ENCODE measurements at regions not wholly inside any gene's neighbourhood (a gene's known extent, or its start where the extent isn't known, plus 50 kb on each side); places are given as distances from the start of the nearest gene placed in this dataset.
A peak's percentile ranks its signal among the peaks of the same experiment; 100 is the strongest.

DNA sequence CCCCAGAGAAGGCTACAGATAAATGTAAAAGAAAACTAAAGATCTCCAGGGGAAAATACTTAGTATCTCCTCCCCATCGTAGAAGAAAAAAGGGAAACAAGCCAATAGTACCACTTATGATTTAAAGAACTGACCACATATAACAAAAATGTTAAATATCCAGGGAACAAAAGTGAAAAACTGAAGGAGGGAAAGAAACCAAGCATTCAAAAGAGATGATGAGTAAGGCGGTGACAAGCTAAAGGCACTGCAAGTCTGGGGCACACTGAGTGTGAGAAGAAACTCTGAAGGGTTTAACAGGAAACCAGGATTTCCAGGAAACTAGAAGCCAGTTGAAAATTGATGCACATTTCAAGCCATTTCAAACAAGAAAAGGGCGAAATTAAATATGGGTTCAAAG, 226.3 kb downstream of the AHR start:
- Histone ChIP-seq H3K9me2 (replicated peaks; ENCODE audit: insufficient read depth) (no peaks in the 10 kb centered on the region), H3K4me2 (peak overlapping the region; percentile 51)

GRCh38 chr7:17526621-17527020, 228.2 kb downstream of the AHR start:
- no peak overlapping the region for H3K4me3 ChIP-seq
- no peak for TF ChIP-seq EZH2phosphoT487 (IDR thresholded peaks at IDR 0.05; ENCODE audit: low read depth, severe bottlenecking, unreplicated experiment)
- TF ChIP-seq CTCF (IDR thresholded peaks at IDR 0.05; ENCODE audit: poor library complexity), result no peak
- TF ChIP-seq EZH2 (IDR thresholded peaks at IDR 0.05; ENCODE audit: borderline replicate concordance), result no peak

More for the DNA sequence above, 226.3 kb downstream of the AHR start:
- 84% methylated on average over 3 of the region's 3 CpGs for WGBS (ENCODE audit: low lambda C conversion rate, missing lambda C conversion rate)
- TF ChIP-seq EZH2phosphoT487 (IDR thresholded peaks at IDR 0.05; ENCODE audit: low read depth, severe bottlenecking, unreplicated experiment), result no peak
- TF ChIP-seq CTCF (IDR thresholded peaks at IDR 0.05; ENCODE audit: poor library complexity), result no peak
- no peak for TF ChIP-seq EZH2 (IDR thresholded peaks at IDR 0.05; ENCODE audit: borderline replicate concordance)
- Histone ChIP-seq H3K9me3 (ENCODE audit: low read depth) (no peaks in the 10 kb centered on the region), H3K4me3 (no peak overlapping the region), H3K4me1 (ENCODE audit: insufficient read depth) (peaks cover 18% of the 10 kb centered on the region), H2AFZ (peak overlapping the region; percentile 3), H4K20me1 (ENCODE audit: insufficient read depth, poor library complexity, severe bottlenecking) (no peaks in the 10 kb centered on the region), H3K27me3 (no peaks in the 10 kb centered on the region), H3K27ac (peak overlapping the region; percentile 39), H3K79me2 (peaks cover 17% of the 10 kb centered on the region), H3K36me3 (replicated peaks; ENCODE audit: insufficient read depth, low read depth) (no peaks in the 10 kb centered on the region)
- DNase-seq (ENCODE audit: low spot score), result no peak

DNA sequence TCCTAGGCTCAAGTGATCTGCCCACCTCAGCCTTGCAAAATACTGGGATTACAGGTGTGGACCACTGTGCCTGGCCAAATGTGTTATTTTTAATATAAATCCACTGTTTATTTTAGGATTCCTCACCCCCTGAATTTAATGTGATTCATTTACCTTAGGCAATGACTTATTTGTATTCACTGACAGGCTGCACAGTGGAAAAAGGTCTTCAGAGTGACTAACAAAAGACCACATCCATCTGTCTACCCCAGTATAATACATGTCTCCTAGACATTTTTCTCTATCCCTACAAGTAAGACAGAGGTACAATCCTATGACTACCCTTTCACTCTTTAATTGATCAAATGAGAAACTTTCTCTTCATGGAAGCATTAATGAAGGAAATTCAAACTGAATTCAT, 230.2 kb downstream of the AHR start:
- Histone ChIP-seq H3K79me2 (peaks cover 17% of the 10 kb centered on the region), H4K20me1 (ENCODE audit: insufficient read depth, poor library complexity, severe bottlenecking) (no peaks in the 10 kb centered on the region), H3K9me2 (replicated peaks; ENCODE audit: insufficient read depth) (no peaks in the 10 kb centered on the region), H3K27me3 (no peaks in the 10 kb centered on the region), H2AFZ (no peak overlapping the region), H3K4me2 (no peak overlapping the region), H3K36me3 (replicated peaks; ENCODE audit: insufficient read depth, low read depth) (no peaks in the 10 kb centered on the region), H3K9me3 (ENCODE audit: low read depth) (no peaks in the 10 kb centered on the region), H3K4me3 (no peak overlapping the region), H3K4me1 (ENCODE audit: insufficient read depth) (peaks cover 13% of the 10 kb centered on the region), H3K27ac (no peak overlapping the region)
- DNase-seq (ENCODE audit: low spot score), result no peak
- TF ChIP-seq EZH2 (IDR thresholded peaks at IDR 0.05; ENCODE audit: borderline replicate concordance) (no peak), CTCF (IDR thresholded peaks at IDR 0.05; ENCODE audit: poor library complexity) (no peak), EZH2phosphoT487 (IDR thresholded peaks at IDR 0.05; ENCODE audit: low read depth, severe bottlenecking, unreplicated experiment) (no peak)

More at GRCh38 chr7:17526621-17527020, 228.2 kb downstream of the AHR start:
- H3K36me3 ChIP-seq (replicated peaks; ENCODE audit: insufficient read depth, low read depth), result no peaks in the 10 kb centered on the region
- H3K9me3 ChIP-seq (ENCODE audit: low read depth), result no peaks in the 10 kb centered on the region
- peaks cover 20% of the 10 kb centered on the region for H3K79me2 ChIP-seq
- H4K20me1 ChIP-seq (ENCODE audit: insufficient read depth, poor library complexity, severe bottlenecking), result no peaks in the 10 kb centered on the region
- no peak overlapping the region for H3K27ac ChIP-seq
- H3K4me2 ChIP-seq, result no peak overlapping the region
- no peaks in the 10 kb centered on the region for H3K27me3 ChIP-seq
- no peak overlapping the region for H2AFZ ChIP-seq
- peaks cover 18% of the 10 kb centered on the region for H3K4me1 ChIP-seq (ENCODE audit: insufficient read depth)
- H3K9me2 ChIP-seq (replicated peaks; ENCODE audit: insufficient read depth), result no peaks in the 10 kb centered on the region
- DNase-seq (ENCODE audit: low spot score), result no peak

GRCh38 chr7:17530244-17530643, 231.8 kb downstream of the AHR start:
- Histone ChIP-seq H2AFZ (no peak overlapping the region), H3K27me3 (no peaks in the 10 kb centered on the region), H3K79me2 (peaks cover 24% of the 10 kb centered on the region), H3K36me3 (replicated peaks; ENCODE audit: insufficient read depth, low read depth) (no peaks in the 10 kb centered on the region), H3K4me3 (no peak overlapping the region), H4K20me1 (ENCODE audit: insufficient read depth, poor library complexity, severe bottlenecking) (no peaks in the 10 kb centered on the region), H3K27ac (peak overlapping the region; percentile 60), H3K9me3 (ENCODE audit: low read depth) (no peaks in the 10 kb centered on the region), H3K4me2 (no peak overlapping the region), H3K9me2 (replicated peaks; ENCODE audit: insufficient read depth) (no peaks in the 10 kb centered on the region), H3K4me1 (ENCODE audit: insufficient read depth) (no peaks in the 10 kb centered on the region)
- peak; percentile 20 for DNase-seq (ENCODE audit: low spot score)
- TF ChIP-seq EZH2 (IDR thresholded peaks at IDR 0.05; ENCODE audit: borderline replicate concordance) (no peak), EZH2phosphoT487 (IDR thresholded peaks at IDR 0.05; ENCODE audit: low read depth, severe bottlenecking, unreplicated experiment) (no peak), CTCF (IDR thresholded peaks at IDR 0.05; ENCODE audit: poor library complexity) (no peak)
- WGBS (ENCODE audit: low lambda C conversion rate, missing lambda C conversion rate), result 83% methylated on average over 2 of the region's 2 CpGs
